Neutrophil (primary cell): ENCODE measurements at regions not wholly inside any gene's neighbourhood (a gene's known extent, or its start where the extent isn't known, plus 50 kb on each side); places are given as distances from the start of the nearest gene placed in this dataset.

Experiments
- H3K27ac ChIP-seq: fragments of 200-600 bp; sonication (generic); 2 replicates; pipeline ENCODE4 v1.5.1; 2016; ENCODE audit warnings: mild to moderate bottlenecking, moderate library complexity
- H3K27me3 ChIP-seq: fragments of 200-600 bp; sonication (generic); 2 replicates; pipeline ENCODE4 v1.6.0; 2016; ENCODE audit warnings: mild to moderate bottlenecking
- H3K36me3 ChIP-seq: fragments of 200-600 bp; sonication (generic); 2 replicates; pipeline ENCODE4 v1.5.1; 2017
- H3K4me1 ChIP-seq, 2 experiments: fragments of 200-600 bp in 1 of 2; sonication (generic) in 1 of 2; 1 replicate in 1 of 2; 2 replicates in 1 of 2; pipeline versions ENCODE4 v1.5.1 to v1.6.1; 2013 to 2016; ENCODE audit warnings: low read depth in 1 of 2, low read length in 1 of 2, mild to moderate bottlenecking in 1 of 2, moderate library complexity in 1 of 2; ENCODE audit not compliant: control insufficient read depth in 1 of 2, insufficient read depth in 1 of 2
- H3K4me3 ChIP-seq, 2 experiments: fragments of 200-600 bp in 1 of 2; sonication (generic) in 1 of 2; 1 replicate in 1 of 2; 2 replicates in 1 of 2; pipeline ENCODE4 v1.5.1; 2013 to 2016; ENCODE audit warnings: low read depth in 1 of 2, low read length in 1 of 2, mild to moderate bottlenecking in 1 of 2, moderate library complexity in 1 of 2
- H3K9me3 ChIP-seq: fragments of 200-600 bp; sonication (generic); 2 replicates; pipeline ENCODE4 v1.5.1; 2016
- TF ChIP-seq, protein P1 (sequence below): fragments of 200-600 bp; sonication (generic); IDR thresholded peaks from 2 replicates; pipeline ENCODE4 v1.5.1; 2016; ENCODE audit warnings: antibody characterized with exemption

GRCh38 chrX:122567911-122568310 lies 616.2 kb upstream of the GRIA3 start:
- H3K36me3 ChIP-seq: no peaks in the 10 kb centered on the region
- no peaks in the 10 kb centered on the region for H3K9me3 ChIP-seq
- no peak overlapping the region for H3K4me3 ChIP-seq
- TF ChIP-seq, protein P1, sequence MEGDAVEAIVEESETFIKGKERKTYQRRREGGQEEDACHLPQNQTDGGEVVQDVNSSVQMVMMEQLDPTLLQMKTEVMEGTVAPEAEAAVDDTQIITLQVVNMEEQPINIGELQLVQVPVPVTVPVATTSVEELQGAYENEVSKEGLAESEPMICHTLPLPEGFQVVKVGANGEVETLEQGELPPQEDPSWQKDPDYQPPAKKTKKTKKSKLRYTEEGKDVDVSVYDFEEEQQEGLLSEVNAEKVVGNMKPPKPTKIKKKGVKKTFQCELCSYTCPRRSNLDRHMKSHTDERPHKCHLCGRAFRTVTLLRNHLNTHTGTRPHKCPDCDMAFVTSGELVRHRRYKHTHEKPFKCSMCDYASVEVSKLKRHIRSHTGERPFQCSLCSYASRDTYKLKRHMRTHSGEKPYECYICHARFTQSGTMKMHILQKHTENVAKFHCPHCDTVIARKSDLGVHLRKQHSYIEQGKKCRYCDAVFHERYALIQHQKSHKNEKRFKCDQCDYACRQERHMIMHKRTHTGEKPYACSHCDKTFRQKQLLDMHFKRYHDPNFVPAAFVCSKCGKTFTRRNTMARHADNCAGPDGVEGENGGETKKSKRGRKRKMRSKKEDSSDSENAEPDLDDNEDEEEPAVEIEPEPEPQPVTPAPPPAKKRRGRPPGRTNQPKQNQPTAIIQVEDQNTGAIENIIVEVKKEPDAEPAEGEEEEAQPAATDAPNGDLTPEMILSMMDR: no peak
- H3K27ac ChIP-seq: no peak overlapping the region
- no peaks in the 10 kb centered on the region for H3K4me1 ChIP-seq
- no peaks in the 10 kb centered on the region for H3K27me3 ChIP-seq

DNA sequence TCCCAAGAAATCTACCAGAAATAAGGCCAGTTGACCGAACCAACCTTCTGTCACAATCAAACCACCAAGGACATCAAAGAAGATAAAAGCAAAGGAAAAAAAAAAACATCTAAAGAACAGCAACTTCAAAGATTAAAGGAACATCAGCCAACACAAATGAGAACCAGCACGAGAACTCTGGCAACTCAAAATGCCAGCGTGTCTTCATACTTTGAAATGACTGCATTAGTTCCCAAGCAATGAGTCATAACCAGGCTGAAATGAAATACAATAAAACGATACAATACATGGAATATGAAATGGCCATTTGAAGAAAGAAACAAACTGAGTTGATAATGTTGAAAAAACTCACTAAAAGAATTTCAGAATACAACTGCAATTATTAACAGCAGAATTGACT lies 611.6 kb upstream of the GRIA3 start:
- Histone ChIP-seq H3K36me3 (no peaks in the 10 kb centered on the region), H3K9me3 (no peaks in the 10 kb centered on the region), H3K4me3 (no peak overlapping the region), H3K4me1 (no peaks in the 10 kb centered on the region), H3K27me3 (no peaks in the 10 kb centered on the region), H3K27ac (no peak overlapping the region)
- TF ChIP-seq, protein P1: no peak

- H3K36me3 ChIP-seq: no peaks in the 10 kb centered on the region
- TF ChIP-seq, protein P1: no peak
Measured at GRCh38 chrX:122579036-122579435, 605.0 kb upstream of the GRIA3 start.

DNA sequence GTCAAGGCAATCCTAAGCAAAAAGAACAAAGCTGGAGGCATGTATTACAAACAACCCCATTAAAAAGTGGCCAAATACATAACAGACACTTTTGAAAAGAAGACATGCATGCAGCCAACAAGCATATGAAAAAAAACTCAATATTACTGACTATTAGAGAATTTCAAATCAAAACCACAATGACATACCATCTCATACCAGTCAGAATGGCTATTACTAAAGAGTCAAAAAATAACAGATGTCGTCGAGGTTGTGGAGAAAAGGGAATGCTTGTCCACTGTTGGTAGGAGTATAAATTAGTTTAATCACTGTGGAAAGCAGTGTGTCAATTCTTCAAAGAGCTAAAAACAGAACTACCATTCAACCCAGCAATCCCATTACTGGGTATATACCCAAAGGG lies 604.6 kb upstream of the GRIA3 start:
- TF ChIP-seq, protein P1: no peak
- H3K4me1 ChIP-seq: no peaks in the 10 kb centered on the region
- H3K36me3 ChIP-seq: no peaks in the 10 kb centered on the region
- H3K4me3 ChIP-seq: no peak overlapping the region
- no peaks in the 10 kb centered on the region for H3K27me3 ChIP-seq
- no peak overlapping the region for H3K27ac ChIP-seq
- no peaks in the 10 kb centered on the region for H3K9me3 ChIP-seq

More at GRCh38 chrX:122579036-122579435, 605.0 kb upstream of the GRIA3 start:
- H3K27me3 ChIP-seq: no peaks in the 10 kb centered on the region
- no peaks in the 10 kb centered on the region for H3K9me3 ChIP-seq
- H3K4me1 ChIP-seq: no peaks in the 10 kb centered on the region
- no peak overlapping the region for H3K27ac ChIP-seq
- no peak overlapping the region for H3K4me3 ChIP-seq

DNA sequence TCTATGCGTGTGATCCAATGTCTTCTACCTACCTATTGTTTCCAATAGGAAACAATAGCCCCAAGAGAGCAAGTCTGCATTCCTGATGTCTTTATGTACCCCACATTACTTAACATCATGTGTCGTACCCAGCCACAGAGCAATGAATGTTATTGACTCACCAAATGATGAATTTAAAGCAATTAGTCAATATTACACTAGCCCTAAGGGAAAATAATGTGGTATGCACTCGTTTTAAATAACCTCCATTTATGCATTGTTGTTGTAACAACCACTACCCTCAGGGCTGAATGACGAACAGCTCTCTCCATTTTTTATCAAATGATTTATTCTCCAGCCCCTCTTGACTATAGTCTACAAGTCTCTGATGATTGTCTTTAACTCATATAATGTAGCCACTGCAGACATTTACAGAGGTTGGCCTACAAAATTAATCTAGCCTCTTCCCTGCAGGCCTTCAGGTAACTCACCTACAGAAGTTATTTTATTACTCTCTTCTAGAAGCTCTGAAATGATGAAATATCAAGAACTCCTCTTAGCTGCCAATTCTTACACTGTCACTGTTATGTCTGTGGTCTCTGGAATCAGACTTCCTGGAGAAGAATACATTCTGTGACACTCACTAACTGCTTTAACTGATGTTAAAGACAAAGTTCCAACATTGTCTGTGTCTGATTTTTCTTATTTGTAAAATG lies 601.7 kb upstream of the GRIA3 start:
- Histone ChIP-seq H3K4me1 (no peaks in the 10 kb centered on the region), H3K36me3 (no peaks in the 10 kb centered on the region), H3K27me3 (no peaks in the 10 kb centered on the region), H3K9me3 (no peaks in the 10 kb centered on the region), H3K27ac (no peak overlapping the region), H3K4me3 (no peak overlapping the region)
- TF ChIP-seq, protein P1: no peak
